ENCODE measurements at regions not wholly inside any gene's neighbourhood (a gene's known extent, or its start where the extent isn't known, plus 50 kb on each side); places are given as distances from the start of the nearest gene placed in this dataset.

- TF ChIP-seq CTCF (IDR thresholded peaks at IDR 0.05) (no peak), POLR2A (IDR thresholded peaks at IDR 0.05) (no peak)
These were observed 144.3 kb upstream of the MLN start for GRCh38 chr6:33947916-33948594.
